ENCODE measurements at regions not wholly inside any gene's neighbourhood (a gene's known extent, or its start where the extent isn't known, plus 50 kb on each side); places are given as distances from the start of the nearest gene placed in this dataset.

GRCh38 chr2:236499691-236500578 lies 69.7 kb upstream of the ACKR3 start:
- DNase-seq (ENCODE audit: low read depth): peak; percentile 36

GRCh38 chr2:236501026-236501425 lies 68.6 kb upstream of the ACKR3 start:
- no peak for DNase-seq (ENCODE audit: low read depth)

GRCh38 chr2:236501531-236501930 lies 68.1 kb upstream of the ACKR3 start:
- no peak for DNase-seq (ENCODE audit: low read depth)

GRCh38 chr2:236503100-236503499 lies 66.5 kb upstream of the ACKR3 start:
- DNase-seq (ENCODE audit: low read depth): peak; percentile 11

- no peak for DNase-seq (ENCODE audit: low read depth)
Measured at GRCh38 chr2:236503583-236503982, 66.0 kb upstream of the ACKR3 start.

GRCh38 chr2:236505041-236505440 lies 64.6 kb upstream of the ACKR3 start:
- DNase-seq (ENCODE audit: low read depth): no peak

- no peak for DNase-seq (ENCODE audit: low read depth)
Measured at GRCh38 chr2:236505648-236506047, 64.0 kb upstream of the ACKR3 start.

- DNase-seq (ENCODE audit: low read depth): no peak
Measured at GRCh38 chr2:236507393-236508085, 62.1 kb upstream of the ACKR3 start.

- no peak for DNase-seq (ENCODE audit: low read depth)
Measured at GRCh38 chr2:236508466-236508865, 61.2 kb upstream of the ACKR3 start.

GRCh38 chr2:236510034-236510433 lies 59.6 kb upstream of the ACKR3 start:
- no peak for DNase-seq (ENCODE audit: low read depth)

- DNase-seq (ENCODE audit: low read depth): no peak
Measured at GRCh38 chr2:236511266-236511665, 58.4 kb upstream of the ACKR3 start.

- DNase-seq (ENCODE audit: low read depth): no peak
Measured at GRCh38 chr2:236512267-236512666, 57.4 kb upstream of the ACKR3 start.

GRCh38 chr2:236512902-236513435 lies 56.7 kb upstream of the ACKR3 start:
- DNase-seq (ENCODE audit: low read depth): peak; percentile 42

- no peak for DNase-seq (ENCODE audit: low read depth)
Measured at GRCh38 chr2:236513956-236514355, 55.7 kb upstream of the ACKR3 start.

- DNase-seq (ENCODE audit: low read depth): no peak
Measured at GRCh38 chr2:236516708-236517107, 52.9 kb upstream of the ACKR3 start.

- DNase-seq (ENCODE audit: low read depth): no peak
Measured at GRCh38 chr2:236517251-236518031, 52.2 kb upstream of the ACKR3 start.

All from RPMI7951 (cell line).